Inferior parietal cortex (tissue), 1 donor: ENCODE measurements at regions not wholly inside any gene's neighbourhood (a gene's known extent, or its start where the extent isn't known, plus 50 kb on each side); places are given as distances from the start of the nearest gene placed in this dataset.

Experiments
- DNase-seq: peaks from one replicate; pipeline ENCODE4 v3.0.0-alpha.2; 2016; ENCODE audit errors: extremely low spot score

- no peak for DNase-seq
Observed at GRCh38 chr2:59458800-59459199, 1094.7 kb downstream of the BCL11A start.

GRCh38 chr2:59456285-59456684 is 1097.2 kb downstream of the BCL11A start:
- DNase-seq, result no peak

- DNase-seq, result no peak
Observed at GRCh38 chr2:59449274-59449673, 1104.2 kb downstream of the BCL11A start.

- no peak for DNase-seq
Observed at GRCh38 chr2:59440491-59440890, 1113.0 kb downstream of the BCL11A start.

GRCh38 chr2:59435635-59436034 is 1117.8 kb downstream of the BCL11A start:
- DNase-seq, result no peak

GRCh38 chr2:59428940-59429339 is 1124.5 kb downstream of the BCL11A start:
- no peak for DNase-seq

GRCh38 chr2:59427980-59428379 is 1125.5 kb downstream of the BCL11A start:
- no peak for DNase-seq

GRCh38 chr2:59425247-59425646 is 1128.2 kb downstream of the BCL11A start:
- DNase-seq, result no peak

- no peak for DNase-seq
Observed at GRCh38 chr2:59413751-59414570, 1139.5 kb downstream of the BCL11A start.

GRCh38 chr2:59399126-59399525 is 1154.3 kb downstream of the BCL11A start:
- no peak for DNase-seq

- DNase-seq, result no peak
Observed at GRCh38 chr2:59398081-59398480, 1155.4 kb downstream of the BCL11A start.

GRCh38 chr2:59395119-59395518 is 1154.0 kb upstream of the FANCL start:
- DNase-seq, result no peak

- no peak for DNase-seq
Observed at GRCh38 chr2:59391896-59392295, 1150.8 kb upstream of the FANCL start.

- DNase-seq, result no peak
Observed at GRCh38 chr2:59390581-59390980, 1149.5 kb upstream of the FANCL start.

- DNase-seq, result no peak
Observed at GRCh38 chr2:59389240-59389639, 1148.1 kb upstream of the FANCL start.

- no peak for DNase-seq
Observed at GRCh38 chr2:59385971-59386370, 1144.8 kb upstream of the FANCL start.

GRCh38 chr2:59383473-59383872 is 1142.3 kb upstream of the FANCL start:
- DNase-seq, result no peak

GRCh38 chr2:59378127-59378526 is 1137.0 kb upstream of the FANCL start:
- no peak for DNase-seq

- no peak for DNase-seq
Observed at GRCh38 chr2:59366288-59366687, 1125.2 kb upstream of the FANCL start.

- no peak for DNase-seq
Observed at GRCh38 chr2:59354498-59354897, 1113.4 kb upstream of the FANCL start.

- no peak for DNase-seq
Observed at GRCh38 chr2:59353306-59353921, 1112.3 kb upstream of the FANCL start.

GRCh38 chr2:59342166-59342565 is 1101.0 kb upstream of the FANCL start:
- no peak for DNase-seq

- DNase-seq, result no peak
Observed at GRCh38 chr2:59339837-59340207, 1098.7 kb upstream of the FANCL start.
